ENCODE measurements at regions not wholly inside any gene's neighbourhood (a gene's known extent, or its start where the extent isn't known, plus 50 kb on each side); places are given as distances from the start of the nearest gene placed in this dataset.
"Not testable (repeated sequence)": the region's sequence is repeated elsewhere in the genome, so short reads cannot be mapped to it uniquely, and the experiment has no call there.

- TF ChIP-seq ZBTB33 (IDR thresholded peaks at IDR 0.05; ENCODE audit: borderline replicate concordance, low read depth) (no peak), RCOR1 (IDR thresholded peaks at IDR 0.05; ENCODE audit: low read length) (no peak), CHD2 (IDR thresholded peaks at IDR 0.05; ENCODE audit: low read length, partially characterized antibody) (no peak)
Measured at GRCh38 chrX:73916489-73916888, 64.0 kb upstream of the XIST start (continued).

- POLR2A ChIA-PET, DNase-seq: not testable (repeated sequence)
Measured at GRCh38 chrX:73914792-73915191, 62.3 kb upstream of the XIST start.

GRCh38 chrX:73913580-73913979, 61.1 kb upstream of the XIST start:
- Histone ChIP-seq H3K9me2 (no peaks in the 10 kb centered on the region), H3K27me3 (ENCODE audit: insufficient read depth) (no peaks in the 10 kb centered on the region), H3K9ac (no peak overlapping the region), H3K36me3 (replicated peaks in 1 of 2; ENCODE audit: control insufficient read depth in 1 of 2, insufficient read depth in 2 of 2, low read length in 1 of 2) (no peaks in the 10 kb centered on the region), H3K4me3 (ENCODE audit: low read depth in 2 of 2, low read length in 1 of 2) (no peak overlapping the region), H3K4me1 (ENCODE audit: control insufficient read depth in 1 of 2, insufficient read depth in 2 of 2, low read depth in 1 of 2, low read length in 1 of 2) (peaks cover 0 to 26% of the 10 kb centered on the region in 2 experiments; a peak in 2 of 4 replicates), H4K20me1 (ENCODE audit: insufficient read depth) (no peaks in the 10 kb centered on the region), H3K79me2 (ENCODE audit: insufficient read depth) (no peaks in the 10 kb centered on the region), H3F3A (replicated peaks; ENCODE audit: insufficient read depth) (peaks cover 32% of the 10 kb centered on the region), H3K4me2 (no peak overlapping the region), H2AFZ (ENCODE audit: low read depth) (no peak overlapping the region), H3K27ac (ENCODE audit: low read depth in 2 of 2, low read length in 1 of 2) (no peak overlapping the region), H3K9me3 (no peaks in the 10 kb centered on the region)
- POLR2A ChIA-PET, result no interaction called here
- no peak for DNase-seq
- CTCF ChIA-PET, result no interaction called here
- 32% methylated on average over 5 of the region's 5 CpGs for WGBS (ENCODE audit: low lambda C conversion rate)
- TF ChIP-seq REST (IDR thresholded peaks at IDR 0.05; ENCODE audit: low read depth, low read length) (no peak), RFX5 (IDR thresholded peaks at IDR 0.05; ENCODE audit: low read length) (no peak), PBX3 (IDR thresholded peaks at IDR 0.05) (no peak), SMC3 (IDR thresholded peaks at IDR 0.05; ENCODE audit: low read depth, low read length) (no peak), USF1 (IDR thresholded peaks at IDR 0.05; ENCODE audit: borderline replicate concordance, low read depth) (no peak), RAD21 (IDR thresholded peaks at IDR 0.05; ENCODE audit: low read length) (no peak), IRF3 (IDR thresholded peaks at IDR 0.05; ENCODE audit: low read depth, low read length) (no peak), FOXM1 (IDR thresholded peaks at IDR 0.05; ENCODE audit: low read depth) (no peak), ZBTB33 (IDR thresholded peaks at IDR 0.05; ENCODE audit: borderline replicate concordance, low read depth) (no peak), JUND (IDR thresholded peaks at IDR 0.05) (no peak), EZH2phosphoT487 (IDR thresholded peaks at IDR 0.05; ENCODE audit: borderline replicate concordance, low read depth) (no peak), SIN3A (IDR thresholded peaks at IDR 0.05; ENCODE audit: borderline replicate concordance, low read depth, low read length) (no peak)

More at GRCh38 chrX:73914792-73915191, 62.3 kb upstream of the XIST start:
- H4K20me1 ChIP-seq (ENCODE audit: insufficient read depth); H3K79me2 ChIP-seq (ENCODE audit: insufficient read depth); H3K9me3 ChIP-seq; H3K4me3 ChIP-seq (ENCODE audit: low read depth in 2 of 2, low read length in 1 of 2); H2AFZ ChIP-seq (ENCODE audit: low read depth); CTCF ChIA-PET; H3K27me3 ChIP-seq (ENCODE audit: insufficient read depth); H3K36me3 ChIP-seq (replicated peaks in 1 of 2; ENCODE audit: control insufficient read depth in 1 of 2, insufficient read depth in 2 of 2, low read length in 1 of 2); H3K27ac ChIP-seq (ENCODE audit: low read depth in 2 of 2, low read length in 1 of 2); H3K4me2 ChIP-seq; H3K9ac ChIP-seq; H3K9me2 ChIP-seq: not testable (repeated sequence)
- peaks cover 32% of the 10 kb centered on the region for H3F3A ChIP-seq (replicated peaks; ENCODE audit: insufficient read depth)
- H3K4me1 ChIP-seq (ENCODE audit: control insufficient read depth in 1 of 2, insufficient read depth in 2 of 2, low read depth in 1 of 2, low read length in 1 of 2), result peaks cover 0 to 36% of the 10 kb centered on the region in 2 experiments; a peak in 2 of 4 replicates

Data from SK-N-SH (cell line).